Omental fat pad (tissue), 3 donors: ENCODE measurements at regions not wholly inside any gene's neighbourhood (a gene's known extent, or its start where the extent isn't known, plus 50 kb on each side); places are given as distances from the start of the nearest gene placed in this dataset.
A peak's percentile ranks its signal among the peaks of the same experiment; 100 is the strongest.

Experiments
- ATAC-seq: fragments of 150-250 bp; one replicate; pipeline ENCODE4 v1.9.1; 2016; ENCODE audit warnings: mild to moderate bottlenecking, moderate library complexity; ENCODE audit not compliant: low FRiP score
- DNase-seq: peaks from one replicate; pipeline ENCODE4 v3.0.0-alpha.2; 2019; ENCODE audit warnings: low spot score
- TF ChIP-seq, protein P1 (sequence below), 3 donors: fragments of 450-650 bp; IDR thresholded peaks; one replicate each; pipeline ENCODE4 v1.5.1; 2016 to 2017; ENCODE audit warnings: antibody characterized with exemption in 3 of 3, mild to moderate bottlenecking in 3 of 3, moderate library complexity in 2 of 3

DNA sequence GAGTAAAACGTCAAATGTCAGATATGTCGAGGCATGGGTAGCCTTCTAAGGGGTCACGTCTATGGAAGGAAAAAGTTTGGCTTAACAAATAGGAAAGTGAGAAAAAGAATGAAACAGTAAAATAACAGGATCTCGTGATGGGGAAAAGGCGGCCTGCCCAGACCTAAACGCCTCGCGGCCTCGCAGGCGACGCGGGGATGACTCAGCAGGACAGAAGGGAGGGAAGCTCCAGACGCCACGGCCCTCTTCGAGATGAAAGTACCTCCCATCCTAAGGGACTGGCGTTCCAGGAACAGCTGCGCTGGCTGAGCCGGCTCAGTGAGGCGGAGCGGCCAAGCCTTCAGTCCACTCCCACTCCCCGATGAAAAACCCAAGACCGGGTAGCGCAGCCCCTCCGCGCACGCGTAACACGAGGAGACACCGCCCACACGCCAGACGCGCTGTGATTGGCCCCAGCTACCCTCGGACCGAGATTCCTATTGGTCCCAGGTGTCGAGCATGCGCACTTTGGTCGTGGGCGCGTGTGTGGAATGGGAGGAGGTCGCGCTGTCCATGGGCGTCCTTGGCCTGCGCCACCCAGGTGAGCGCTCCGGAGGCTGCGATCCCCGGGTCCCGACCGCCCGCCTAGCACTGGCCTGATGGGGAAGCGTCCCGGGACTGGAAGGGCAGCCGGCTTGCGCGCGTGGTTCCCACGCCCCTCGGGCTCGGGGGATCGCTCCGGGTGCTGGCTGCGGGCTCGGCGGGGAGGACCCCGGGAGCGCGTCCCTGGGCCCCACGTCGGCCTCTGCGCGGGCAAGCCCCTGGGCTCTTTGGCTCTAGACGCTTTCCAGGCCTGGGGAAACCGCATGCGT, 588.5 kb downstream of the MTRR start:
- ATAC-seq (peak; percentile 100), DNase-seq (peak; percentile 84)
- TF ChIP-seq, protein P1, sequence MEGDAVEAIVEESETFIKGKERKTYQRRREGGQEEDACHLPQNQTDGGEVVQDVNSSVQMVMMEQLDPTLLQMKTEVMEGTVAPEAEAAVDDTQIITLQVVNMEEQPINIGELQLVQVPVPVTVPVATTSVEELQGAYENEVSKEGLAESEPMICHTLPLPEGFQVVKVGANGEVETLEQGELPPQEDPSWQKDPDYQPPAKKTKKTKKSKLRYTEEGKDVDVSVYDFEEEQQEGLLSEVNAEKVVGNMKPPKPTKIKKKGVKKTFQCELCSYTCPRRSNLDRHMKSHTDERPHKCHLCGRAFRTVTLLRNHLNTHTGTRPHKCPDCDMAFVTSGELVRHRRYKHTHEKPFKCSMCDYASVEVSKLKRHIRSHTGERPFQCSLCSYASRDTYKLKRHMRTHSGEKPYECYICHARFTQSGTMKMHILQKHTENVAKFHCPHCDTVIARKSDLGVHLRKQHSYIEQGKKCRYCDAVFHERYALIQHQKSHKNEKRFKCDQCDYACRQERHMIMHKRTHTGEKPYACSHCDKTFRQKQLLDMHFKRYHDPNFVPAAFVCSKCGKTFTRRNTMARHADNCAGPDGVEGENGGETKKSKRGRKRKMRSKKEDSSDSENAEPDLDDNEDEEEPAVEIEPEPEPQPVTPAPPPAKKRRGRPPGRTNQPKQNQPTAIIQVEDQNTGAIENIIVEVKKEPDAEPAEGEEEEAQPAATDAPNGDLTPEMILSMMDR (IDR thresholded peaks at IDR 0.05): no peak

DNA sequence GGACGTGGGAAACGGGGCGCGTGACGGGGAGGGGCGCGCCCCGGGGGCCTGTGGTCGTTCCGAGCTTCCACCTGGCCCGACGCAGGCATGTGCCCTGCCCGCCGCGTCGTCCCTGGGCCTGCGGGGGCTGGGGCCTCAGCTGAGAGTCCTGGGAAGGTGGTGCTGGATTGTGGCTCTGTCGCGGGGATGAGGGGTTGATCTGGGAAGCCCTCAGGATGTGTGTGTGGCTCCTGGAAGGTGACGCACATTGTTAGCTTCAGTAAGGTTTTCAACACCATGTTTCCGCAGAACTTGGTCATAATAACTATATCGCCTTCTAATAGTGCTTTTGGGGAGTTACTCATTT, 589.1 kb downstream of the MTRR start:
- ATAC-seq (peak; percentile 32), DNase-seq (no peak)
- TF ChIP-seq, protein P1 (IDR thresholded peaks at IDR 0.05): no peak

DNA sequence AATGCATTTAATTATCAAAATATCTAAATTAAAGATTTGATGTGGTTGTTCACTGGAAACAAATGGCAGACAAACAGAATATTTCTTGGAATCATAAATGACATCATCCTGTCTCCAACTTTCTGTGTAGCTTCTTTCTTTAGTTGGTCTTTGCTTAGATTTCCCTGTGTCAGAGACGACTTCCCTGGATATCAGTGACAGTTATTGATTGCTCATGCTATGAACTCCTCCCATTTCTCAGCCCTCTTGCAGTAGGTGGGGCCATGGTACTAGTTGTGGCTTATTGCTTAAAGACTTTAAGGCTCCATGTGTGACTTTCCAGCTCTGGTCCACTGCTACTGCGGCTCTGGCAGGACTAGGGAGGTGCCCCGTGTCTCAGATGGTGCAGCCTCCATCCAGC, 592.6 kb downstream of the MTRR start:
- DNase-seq: no peak
- TF ChIP-seq, protein P1 (IDR thresholded peaks at IDR 0.05): no peak
- no peak for ATAC-seq

DNA sequence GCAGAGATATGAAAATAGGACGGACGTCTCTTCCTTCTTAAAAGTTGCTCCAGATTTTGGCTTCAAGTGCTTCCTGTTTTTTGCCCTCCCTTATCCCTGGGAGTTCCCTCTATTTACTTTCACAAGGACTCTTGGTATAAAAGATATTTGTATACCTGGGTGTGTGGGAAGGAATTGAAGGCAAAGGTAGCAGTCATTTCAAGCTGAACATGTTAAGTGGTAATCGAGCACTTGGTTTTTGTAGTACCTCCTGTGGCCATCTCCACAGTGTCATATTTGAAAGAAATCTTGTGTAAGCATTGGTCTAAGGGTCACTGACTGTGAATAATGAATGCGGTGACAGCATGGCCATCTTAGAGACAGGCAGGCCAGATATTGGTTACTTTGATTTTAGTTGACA, 593.6 kb downstream of the MTRR start:
- TF ChIP-seq, protein P1 (IDR thresholded peaks at IDR 0.05): no peak
- DNase-seq (no peak), ATAC-seq (no peak)

DNA sequence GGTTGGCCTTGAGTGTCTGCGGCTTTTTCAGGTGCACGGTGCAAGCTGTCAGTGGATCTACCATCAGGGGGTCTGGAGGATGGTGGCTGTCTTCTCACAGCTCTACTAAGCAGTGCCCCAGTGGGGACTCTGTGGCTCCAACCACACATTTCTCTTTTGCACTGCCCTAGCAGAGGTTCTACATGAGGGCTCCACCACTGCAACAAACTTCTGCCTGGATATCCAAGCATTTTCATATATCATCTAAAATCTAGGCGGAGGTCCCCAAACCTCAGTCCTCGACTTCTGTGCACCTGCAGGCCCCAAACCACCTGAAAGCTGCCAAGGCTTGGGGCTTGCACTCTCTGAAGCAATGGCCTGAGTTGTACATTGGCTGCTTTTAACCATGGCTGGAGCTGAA, 601.5 kb downstream of the MTRR start:
- TF ChIP-seq, protein P1 (IDR thresholded peaks at IDR 0.05): no peak
- ATAC-seq: no peak
- no peak for DNase-seq

DNA sequence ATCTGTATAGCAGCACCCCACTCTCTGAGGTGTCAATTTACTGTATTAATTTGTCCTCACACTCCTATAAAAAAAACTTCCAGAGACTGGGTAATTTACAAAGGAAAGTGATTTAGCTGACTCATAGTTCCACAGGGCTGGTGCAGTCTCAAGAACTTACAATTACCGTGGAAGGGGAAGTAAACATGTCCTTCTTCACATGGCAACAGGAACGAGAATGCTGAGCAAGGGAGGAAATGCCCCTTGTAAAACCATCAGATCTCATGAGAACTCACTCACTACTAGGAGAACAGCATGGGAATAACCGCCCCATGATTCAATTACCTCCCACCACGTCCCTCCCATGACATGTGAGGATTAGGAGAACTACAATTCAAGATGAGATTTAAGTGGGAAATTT, 602.6 kb downstream of the MTRR start:
- ATAC-seq: no peak
- TF ChIP-seq, protein P1 (IDR thresholded peaks at IDR 0.05): no peak
- DNase-seq: no peak

DNA sequence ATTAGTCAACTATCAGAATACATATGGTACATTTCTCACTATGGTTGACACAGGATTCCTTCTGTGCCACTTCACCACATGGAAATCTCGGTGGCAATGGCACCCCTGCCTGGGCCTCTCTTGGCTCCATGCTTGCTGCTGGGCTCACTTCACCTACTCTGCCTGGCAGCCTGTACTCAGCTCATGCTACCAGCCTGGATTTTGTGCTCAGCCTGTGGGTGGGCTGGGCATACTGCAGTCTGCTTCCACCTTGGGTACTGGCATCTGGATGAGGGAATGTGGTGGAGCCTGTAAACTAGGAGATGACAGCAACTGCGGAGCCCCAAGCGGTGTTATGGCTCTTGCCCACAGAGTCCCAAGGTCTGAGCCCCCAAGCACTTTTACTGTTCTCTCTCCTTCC, 604.1 kb downstream of the MTRR start:
- no peak for DNase-seq
- TF ChIP-seq, protein P1 (IDR thresholded peaks at IDR 0.05): no peak
- ATAC-seq: no peak
